HG02588 (cell line): ENCODE measurements at regions not wholly inside any gene's neighbourhood (a gene's known extent, or its start where the extent isn't known, plus 50 kb on each side); places are given as distances from the start of the nearest gene placed in this dataset.
"Not testable (repeated sequence)": the region's sequence is repeated elsewhere in the genome, so short reads cannot be mapped to it uniquely, and the experiment has no call there.

Experiments
- ATAC-seq: cut with Tn5 transposase; IDR thresholded peaks from one replicate; pipeline ENCODE4 v1.9.1; 2021; ENCODE audit warnings: mild to moderate bottlenecking, moderate library complexity; ENCODE audit not compliant: unreplicated experiment

GRCh38 chr14:84493779-84494178 is 1036.2 kb upstream of the FLRT2 start:
- ATAC-seq, result no peak

DNA sequence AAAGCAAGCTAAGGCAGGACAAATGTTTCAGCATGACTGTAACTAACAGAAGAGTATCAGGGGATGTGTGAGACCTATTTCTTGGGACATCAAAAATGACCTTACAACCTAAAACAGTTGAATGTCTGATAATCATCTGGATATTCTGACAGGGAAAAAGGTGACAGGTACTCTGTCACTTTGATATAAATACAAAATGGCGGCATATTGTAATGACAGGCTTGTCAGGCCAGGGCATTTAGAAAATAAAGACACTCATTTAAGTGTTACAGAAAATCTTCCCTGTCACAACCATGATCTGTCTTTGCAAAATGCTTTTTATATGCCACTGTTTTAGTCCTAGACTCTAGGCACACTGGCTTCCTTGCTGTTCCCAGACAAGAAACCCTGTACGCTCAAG is 1033.3 kb upstream of the FLRT2 start:
- no peak for ATAC-seq

- ATAC-seq, result not testable (repeated sequence)
Observed at GRCh38 chr14:84512823-84513222, 1017.1 kb upstream of the FLRT2 start.

DNA sequence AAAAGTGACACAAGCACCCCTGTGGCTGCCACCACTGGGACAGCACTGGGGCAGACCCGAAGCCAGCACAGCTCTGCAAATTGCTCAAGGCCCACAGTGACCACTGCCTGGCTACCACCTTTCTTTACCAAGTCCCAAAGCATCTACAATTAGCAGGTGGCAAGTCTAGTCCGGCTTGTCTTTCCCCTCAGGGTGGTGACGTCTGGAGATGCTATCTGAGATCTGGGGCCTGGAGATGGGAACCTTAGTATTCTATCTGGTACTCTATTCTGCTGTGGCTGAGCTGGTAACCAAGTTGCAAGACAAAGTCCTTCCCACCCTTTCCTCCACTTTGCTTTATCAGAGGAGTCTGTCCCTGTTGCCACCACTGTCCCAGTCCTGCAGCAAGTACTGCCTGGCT is 1010.1 kb upstream of the FLRT2 start:
- no peak for ATAC-seq

- no peak for ATAC-seq
Observed at GRCh38 chr14:84520711-84521338, 1009.1 kb upstream of the FLRT2 start.

DNA sequence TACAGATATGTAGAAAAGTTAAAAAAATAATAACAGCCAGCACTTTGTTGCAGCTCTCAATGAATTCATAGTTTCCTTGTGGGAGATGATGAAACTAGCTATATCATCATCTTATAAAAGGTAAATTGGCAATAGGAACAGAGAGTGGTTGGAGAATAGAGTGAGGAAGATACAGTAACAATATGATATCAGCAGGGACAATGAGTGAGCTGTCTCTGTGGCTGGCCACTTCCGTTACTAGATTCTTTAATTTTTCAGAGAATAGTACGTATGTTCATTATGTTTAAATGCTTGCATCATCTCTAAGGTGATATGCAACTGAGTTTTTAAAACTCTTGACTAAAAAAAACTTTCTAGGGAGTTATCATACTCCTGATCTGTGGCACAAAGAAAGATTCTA is 1006.2 kb upstream of the FLRT2 start:
- ATAC-seq, result no peak

- no peak for ATAC-seq
Observed at GRCh38 chr14:84527706-84528105, 1002.2 kb upstream of the FLRT2 start.

DNA sequence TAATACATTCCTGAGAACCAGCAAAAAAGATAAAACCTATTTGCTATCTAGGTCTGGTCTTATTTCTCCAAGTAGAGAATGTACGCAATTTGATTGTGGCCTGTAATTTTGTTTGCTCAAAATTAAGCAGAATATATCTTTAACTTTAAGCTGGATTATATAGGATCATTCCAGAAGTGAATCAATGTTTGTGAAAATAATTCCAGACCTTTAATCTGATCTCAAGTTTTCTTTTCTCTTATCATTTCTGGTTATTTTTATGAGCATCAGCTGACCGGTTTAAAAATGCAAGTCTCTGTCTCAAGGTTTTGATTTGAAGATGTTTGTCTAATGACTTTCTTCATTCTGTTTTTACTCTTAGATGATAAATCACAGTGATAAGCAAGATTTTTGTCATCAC is 997.9 kb upstream of the FLRT2 start:
- ATAC-seq, result no peak

- no peak for ATAC-seq
Observed at GRCh38 chr14:84533181-84533725, 996.7 kb upstream of the FLRT2 start.

DNA sequence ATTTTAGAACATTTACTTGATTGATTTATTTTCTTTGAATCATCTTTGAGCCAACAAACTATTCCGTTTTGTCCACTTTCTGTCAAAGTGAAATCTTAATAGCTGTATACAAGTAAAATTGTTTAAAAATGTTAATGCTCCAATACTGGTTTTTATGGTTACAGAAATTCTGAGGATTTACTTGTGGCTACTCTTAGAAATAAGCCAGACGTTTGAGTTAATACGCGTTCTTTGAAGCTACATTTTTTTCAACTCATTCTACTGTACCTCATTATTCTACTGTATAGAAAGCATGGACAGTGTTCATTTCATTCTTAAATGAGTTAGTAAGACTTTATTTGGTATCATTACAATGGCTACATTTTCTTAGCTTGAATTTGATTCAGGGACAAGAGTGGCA is 996.2 kb upstream of the FLRT2 start:
- no peak for ATAC-seq

DNA sequence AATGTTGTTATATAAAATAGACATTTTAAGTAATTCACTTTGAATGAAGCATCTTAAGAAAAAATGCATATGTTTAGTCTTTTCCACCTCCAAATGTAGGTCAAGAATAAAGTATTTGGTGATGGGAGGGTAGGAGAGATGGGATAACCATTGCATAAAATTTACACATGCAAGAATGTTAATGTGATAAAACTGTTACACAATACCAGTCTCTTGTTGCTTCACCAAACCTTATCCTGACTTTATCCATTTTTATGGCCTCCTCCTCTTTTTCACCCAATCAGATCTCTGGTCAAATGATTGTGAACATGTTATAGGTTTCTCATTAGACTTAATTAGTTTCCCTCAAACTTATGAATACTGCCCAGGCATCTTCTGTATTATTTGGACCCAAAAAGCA is 994.5 kb upstream of the FLRT2 start:
- ATAC-seq, result no peak

DNA sequence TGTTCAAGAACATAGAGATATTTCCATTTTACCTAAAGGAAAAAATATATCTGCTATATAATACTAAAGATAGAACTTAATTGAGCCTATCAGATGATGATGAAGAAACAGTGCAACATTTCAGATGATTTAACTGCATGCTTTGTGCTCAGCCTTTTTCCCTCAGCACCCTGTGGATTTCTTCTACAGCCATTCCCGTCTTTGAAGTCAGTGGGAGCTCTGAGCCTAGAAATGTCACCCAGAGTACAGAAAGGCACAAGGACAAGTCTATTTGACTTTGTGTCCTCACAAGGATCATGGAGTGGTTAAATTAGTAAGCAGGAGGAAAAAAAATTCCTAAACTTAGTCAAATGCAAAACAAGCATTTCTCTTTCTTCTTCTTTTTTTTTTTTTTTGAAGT is 994.0 kb upstream of the FLRT2 start:
- no peak for ATAC-seq

DNA sequence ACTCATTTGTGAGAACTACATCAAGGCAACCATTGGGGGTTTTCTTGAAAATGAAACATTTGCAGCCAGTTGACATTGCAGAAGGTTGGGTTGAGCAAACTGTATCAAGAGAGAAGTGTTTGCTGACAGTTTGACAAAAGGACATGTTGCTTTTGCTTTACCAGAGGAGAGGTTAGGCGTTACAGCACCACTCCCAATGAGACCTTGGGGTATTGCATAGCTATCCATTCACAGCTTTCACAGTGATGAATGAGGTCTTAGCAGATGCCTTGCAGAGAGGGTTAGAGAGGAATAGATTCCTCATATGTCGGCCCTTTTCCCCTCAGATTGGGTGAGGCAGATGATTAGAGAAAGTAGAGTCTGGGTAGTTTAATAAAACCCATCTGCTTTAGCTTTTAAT is 988.9 kb upstream of the FLRT2 start:
- no peak for ATAC-seq

- no peak for ATAC-seq
Observed at GRCh38 chr14:84543859-84544258, 986.1 kb upstream of the FLRT2 start.

GRCh38 chr14:84544486-84545131 is 985.3 kb upstream of the FLRT2 start:
- ATAC-seq, result no peak

GRCh38 chr14:84546236-84546635 is 983.7 kb upstream of the FLRT2 start:
- ATAC-seq, result no peak

DNA sequence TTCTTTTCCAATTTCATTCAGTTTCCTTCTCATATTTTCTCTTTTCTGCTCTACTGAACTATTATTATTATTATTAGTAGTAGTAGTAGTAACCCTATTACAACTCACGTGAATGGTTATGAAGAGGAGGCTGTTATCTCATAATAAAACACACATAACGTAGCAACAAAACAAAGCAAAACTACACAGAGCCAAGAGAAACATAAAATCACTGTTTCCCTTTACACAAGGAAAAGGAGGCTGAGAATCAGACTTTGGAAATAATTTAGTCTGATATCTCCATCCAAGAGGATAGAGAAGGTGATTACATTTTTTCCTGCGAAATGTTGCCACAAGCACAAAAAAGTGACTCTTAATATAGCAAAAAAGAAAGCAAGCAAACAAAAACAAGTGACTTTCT is 975.8 kb upstream of the FLRT2 start:
- no peak for ATAC-seq

DNA sequence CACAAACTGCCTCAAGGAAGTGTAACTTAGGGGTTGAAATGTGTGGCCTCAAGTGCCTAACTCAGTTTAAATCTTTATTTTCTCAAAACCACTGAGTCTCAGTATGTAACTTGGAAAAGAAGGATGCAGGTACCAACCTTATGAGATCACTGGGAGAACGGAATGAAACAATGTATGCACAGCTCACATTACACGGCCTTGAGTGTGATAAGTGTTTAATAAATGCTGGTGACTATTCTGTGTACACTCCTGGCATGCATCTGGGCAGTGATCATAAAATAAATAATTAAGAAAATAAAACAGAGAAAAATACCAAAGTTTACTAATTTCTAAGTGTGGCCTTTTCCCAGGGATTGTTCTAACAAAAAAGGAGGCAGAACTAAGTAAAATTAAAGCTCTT is 974.5 kb upstream of the FLRT2 start:
- ATAC-seq, result no peak

DNA sequence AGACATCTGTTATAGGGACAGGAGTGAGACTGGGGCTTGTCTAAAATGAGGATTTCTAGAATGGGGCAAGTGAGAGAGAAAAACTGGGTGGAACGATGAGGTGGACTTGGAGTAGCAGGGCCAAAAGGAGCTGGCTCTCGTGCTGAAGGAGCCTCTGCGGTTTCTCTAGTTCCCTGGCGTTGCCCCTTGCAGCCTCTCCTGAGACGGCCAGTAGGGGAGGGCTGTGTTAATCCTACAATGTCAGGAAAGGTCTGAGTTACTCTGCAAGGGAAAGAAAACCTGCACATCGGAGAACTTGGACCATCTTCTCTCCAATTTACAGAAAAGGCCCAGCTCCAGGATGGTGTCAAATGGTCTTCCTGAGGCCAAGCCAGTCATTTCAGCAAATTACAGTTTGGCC is 963.8 kb upstream of the FLRT2 start:
- no peak for ATAC-seq

DNA sequence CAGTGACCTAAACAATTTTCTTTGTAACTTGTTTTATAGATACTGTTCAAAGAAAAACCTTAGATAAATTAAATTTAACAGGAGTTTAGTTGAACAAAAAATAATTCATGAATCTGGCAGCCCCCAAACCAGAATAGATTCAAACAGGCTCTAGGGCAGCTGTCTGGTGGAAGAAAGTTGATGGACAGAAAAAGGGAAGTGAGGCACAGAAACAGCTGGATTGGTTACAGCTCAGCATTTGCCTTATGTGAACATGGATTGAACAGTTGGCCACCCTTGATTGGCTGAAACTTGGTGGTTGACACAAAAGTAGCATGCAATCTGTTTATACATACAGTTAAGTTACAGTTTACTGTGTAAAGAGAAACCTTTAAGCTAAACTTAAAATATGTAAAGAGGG is 954.3 kb upstream of the FLRT2 start:
- no peak for ATAC-seq

GRCh38 chr14:84579292-84579691 is 950.7 kb upstream of the FLRT2 start:
- ATAC-seq, result no peak

DNA sequence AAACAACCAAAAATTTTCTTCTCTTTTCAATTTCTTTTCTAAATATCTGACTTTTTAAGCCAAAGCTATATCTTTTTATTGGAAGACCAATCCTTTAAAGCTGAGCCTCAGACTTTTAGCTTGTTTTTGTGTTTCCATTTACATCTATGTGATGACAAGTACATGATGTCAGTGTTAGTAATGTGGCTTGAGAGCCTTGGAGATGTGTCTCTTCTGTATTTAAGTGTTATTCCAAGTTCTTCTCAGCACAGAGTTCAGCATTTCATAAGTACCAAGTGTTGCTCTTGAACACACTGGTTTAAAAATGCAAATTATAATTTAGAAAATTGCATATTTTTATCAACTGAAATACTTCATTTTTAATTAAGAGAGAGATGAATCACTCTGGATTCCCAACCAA is 948.9 kb upstream of the FLRT2 start:
- no peak for ATAC-seq

DNA sequence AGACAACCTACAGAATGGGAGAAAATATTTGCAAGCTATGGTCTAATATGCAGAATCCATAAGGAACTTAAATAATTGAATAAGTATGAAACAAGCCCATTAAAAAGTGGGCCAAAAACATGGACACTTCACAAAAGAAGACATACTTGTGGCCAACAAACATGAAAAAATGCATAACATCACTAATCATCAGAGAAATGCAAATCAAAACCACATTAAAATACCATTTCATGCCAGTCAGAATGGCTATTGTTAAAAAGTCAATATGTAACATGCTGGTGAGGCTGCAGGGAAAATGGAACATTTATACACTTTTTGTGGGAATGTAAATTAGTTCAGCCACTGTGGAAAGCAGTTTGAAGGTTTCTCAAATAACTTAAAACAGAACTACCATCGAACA is 945.4 kb upstream of the FLRT2 start:
- no peak for ATAC-seq
